ENCODE measurements at regions not wholly inside any gene's neighbourhood (a gene's known extent, or its start where the extent isn't known, plus 50 kb on each side); places are given as distances from the start of the nearest gene placed in this dataset.
"Not testable (repeated sequence)": the region's sequence is repeated elsewhere in the genome, so short reads cannot be mapped to it uniquely, and the experiment has no call there.

DNA sequence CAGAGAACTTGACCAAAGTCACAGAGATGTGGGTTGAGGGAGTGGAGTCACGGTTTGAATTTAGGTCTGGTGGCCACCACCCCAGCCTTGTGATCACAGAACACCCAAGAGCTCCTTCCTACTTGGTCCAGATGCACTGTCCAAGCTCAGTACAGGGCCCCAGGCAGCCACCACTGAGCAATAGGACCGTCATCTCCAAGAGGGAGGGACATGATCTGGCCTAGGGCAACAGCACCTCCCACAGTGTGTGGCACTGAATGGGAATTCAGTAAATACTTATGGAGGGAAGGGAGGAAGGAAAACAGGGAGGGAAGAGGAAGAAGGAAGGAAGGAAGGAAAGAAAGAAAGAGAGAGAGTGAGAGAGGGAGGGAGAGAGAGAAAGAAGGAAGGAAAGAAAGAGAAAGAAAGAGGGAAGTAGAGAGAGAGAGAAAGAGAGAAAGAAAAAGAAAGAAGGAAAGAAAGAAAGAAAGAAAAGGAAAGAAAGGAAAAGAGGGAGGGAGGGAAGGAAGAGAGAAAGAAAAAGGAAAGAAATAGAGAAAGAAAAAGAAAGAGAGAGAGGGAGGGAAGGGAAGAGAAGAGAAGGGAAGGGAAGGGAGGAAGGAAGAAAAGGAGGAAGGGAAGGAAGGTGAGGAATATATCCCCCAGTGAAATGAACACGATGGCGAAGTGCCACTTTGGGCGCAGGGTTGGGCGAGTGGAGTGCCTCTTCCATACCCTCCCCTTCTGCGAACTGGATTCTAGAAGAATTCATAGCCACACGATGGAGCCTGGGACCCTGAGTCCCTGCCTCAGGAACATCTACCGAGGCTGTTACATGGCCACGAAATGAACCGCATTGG is 243.7 kb downstream of the TFAP2C start:
- DNase-seq (ENCODE audit: low read depth): no peak

GRCh38 chr20:56873836-56874235 is 244.7 kb downstream of the TFAP2C start:
- no peak for DNase-seq (ENCODE audit: low read depth)

- DNase-seq (ENCODE audit: low read depth): no peak
Observed at GRCh38 chr20:56875052-56875659, 246.1 kb downstream of the TFAP2C start.

DNA sequence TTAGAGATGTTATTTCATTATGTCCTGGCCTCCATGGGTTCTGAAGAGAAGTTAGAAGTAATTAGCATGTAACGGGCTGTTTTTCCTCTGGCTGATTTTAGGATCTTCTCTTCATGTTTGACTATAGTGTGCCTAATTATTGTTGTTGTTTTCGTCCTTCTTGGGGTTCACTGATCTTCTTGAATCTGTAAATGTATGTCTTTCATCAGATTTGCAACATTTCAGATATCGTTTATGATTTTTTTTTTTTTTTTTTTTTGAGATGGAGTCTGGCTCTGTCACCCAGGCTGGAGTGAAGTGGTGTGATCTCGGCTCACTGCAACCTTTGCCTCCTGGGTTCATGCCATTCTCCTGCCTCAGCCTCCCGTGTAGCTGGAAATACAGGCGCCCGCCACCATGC is 246.7 kb downstream of the TFAP2C start:
- no peak for DNase-seq (ENCODE audit: low read depth)

GRCh38 chr20:56885521-56885920 is 256.4 kb downstream of the TFAP2C start:
- DNase-seq (ENCODE audit: low read depth): no peak

- no peak for DNase-seq (ENCODE audit: low read depth)
Observed at GRCh38 chr20:56890011-56890410, 260.9 kb downstream of the TFAP2C start.

- no peak for DNase-seq (ENCODE audit: low read depth)
Observed at GRCh38 chr20:56893226-56893917, 264.3 kb downstream of the TFAP2C start.

- DNase-seq (ENCODE audit: low read depth): no peak
Observed at GRCh38 chr20:56896447-56896846, 267.3 kb downstream of the TFAP2C start.

DNA sequence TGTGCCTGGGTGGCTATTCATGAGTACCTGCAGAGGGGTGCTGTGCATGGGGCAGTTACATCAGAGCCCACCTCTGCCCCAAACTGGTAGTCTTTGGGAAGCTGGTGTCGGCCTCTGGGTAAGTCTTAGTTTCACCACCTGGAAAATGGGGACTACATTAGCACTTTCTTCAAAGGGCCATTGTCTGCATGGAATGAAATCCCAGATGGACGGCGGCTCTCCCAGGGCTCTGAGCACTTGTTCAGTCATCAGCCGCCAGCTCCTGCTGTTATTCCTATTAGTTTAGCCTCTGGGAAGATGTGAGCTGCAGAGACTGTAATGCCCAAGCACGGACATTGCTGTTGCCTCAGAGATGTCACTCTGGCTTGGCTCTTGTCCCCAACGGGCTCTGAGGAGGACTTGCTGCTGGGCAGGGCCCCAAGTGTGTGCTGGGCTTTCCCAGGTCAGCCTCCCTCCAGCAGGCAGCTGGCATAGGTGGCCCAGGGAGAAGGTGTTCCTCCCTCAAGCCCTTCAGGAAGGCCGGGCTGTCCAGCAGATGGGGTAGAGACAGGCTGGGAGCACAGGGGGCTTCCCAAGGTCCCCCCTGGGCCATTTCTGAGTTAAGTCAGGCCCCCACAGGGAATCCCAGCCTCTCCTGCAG is 268.3 kb downstream of the TFAP2C start:
- DNase-seq (ENCODE audit: low read depth): no peak

GRCh38 chr20:56897958-56898349 is 268.8 kb downstream of the TFAP2C start:
- no peak for DNase-seq (ENCODE audit: low read depth)

DNA sequence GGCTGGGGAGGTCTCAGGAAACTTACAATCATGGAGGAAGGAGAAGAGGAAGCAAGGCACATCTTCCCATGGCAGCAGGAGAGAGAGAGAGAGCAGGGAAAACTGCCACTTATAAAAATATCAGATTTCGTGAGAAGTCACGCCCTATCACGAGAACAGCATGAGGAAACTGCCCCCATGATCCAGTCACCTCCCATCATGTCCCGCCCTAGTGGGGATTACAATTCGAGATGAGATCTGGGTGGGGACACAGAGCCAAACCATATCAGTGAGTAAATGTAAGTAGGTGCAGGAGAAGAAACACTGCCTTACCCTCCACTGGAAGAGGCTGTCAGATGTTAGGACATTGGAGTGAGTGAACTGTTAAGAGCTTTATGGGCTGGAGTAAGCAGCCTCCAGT is 270.4 kb downstream of the TFAP2C start:
- DNase-seq (ENCODE audit: low read depth): no peak

GRCh38 chr20:56900252-56900651 is 271.1 kb downstream of the TFAP2C start:
- no peak for DNase-seq (ENCODE audit: low read depth)

DNA sequence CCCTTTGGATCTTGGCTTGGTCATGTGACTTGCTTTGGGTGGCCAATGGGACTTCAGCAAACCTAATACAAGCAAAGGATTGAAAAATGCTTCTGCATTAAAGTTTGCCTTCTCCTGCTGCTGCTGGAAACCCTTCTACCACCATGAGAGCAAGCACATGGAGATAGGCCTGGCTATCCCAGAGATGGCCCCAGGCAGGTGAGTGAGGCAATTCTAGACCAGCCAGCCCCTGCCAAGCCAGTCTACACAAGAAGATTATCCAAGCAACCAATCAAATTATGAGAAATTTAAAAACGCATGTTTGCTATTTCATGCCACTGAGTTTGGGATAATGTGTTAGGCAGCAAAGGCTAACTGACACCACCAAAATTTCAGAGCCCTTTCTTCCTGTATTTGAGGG is 274.3 kb downstream of the TFAP2C start:
- no peak for DNase-seq (ENCODE audit: low read depth)

- no peak for DNase-seq (ENCODE audit: low read depth)
Observed at GRCh38 chr20:56903858-56904257, 274.8 kb downstream of the TFAP2C start.

- DNase-seq (ENCODE audit: low read depth): no peak
Observed at GRCh38 chr20:56909918-56910714, 281.0 kb downstream of the TFAP2C start.

- DNase-seq (ENCODE audit: low read depth): no peak
Observed at GRCh38 chr20:56911946-56912345, 282.8 kb downstream of the TFAP2C start.

DNA sequence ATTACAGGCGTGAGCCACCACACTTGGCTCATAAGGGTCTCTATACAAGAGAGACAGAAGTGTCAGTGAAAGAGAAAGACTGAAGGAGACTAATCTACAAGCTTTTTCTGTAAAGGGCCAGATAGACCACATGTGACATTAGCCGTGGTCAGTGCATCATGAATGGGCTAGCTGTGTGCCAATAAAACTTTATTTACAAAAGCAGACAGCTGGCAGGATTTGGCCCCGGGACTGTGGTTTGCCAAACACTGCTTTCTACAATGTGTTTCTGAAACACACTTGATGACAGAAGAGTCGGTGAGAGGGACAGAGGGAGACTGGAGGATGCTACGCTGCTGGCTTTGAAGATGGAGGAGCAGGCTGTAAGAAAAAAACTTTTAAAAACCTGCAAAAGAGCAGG is 285.4 kb downstream of the TFAP2C start:
- no peak for DNase-seq (ENCODE audit: low read depth)

GRCh38 chr20:56916345-56916622 is 287.2 kb downstream of the TFAP2C start:
- no peak for DNase-seq (ENCODE audit: low read depth)

DNA sequence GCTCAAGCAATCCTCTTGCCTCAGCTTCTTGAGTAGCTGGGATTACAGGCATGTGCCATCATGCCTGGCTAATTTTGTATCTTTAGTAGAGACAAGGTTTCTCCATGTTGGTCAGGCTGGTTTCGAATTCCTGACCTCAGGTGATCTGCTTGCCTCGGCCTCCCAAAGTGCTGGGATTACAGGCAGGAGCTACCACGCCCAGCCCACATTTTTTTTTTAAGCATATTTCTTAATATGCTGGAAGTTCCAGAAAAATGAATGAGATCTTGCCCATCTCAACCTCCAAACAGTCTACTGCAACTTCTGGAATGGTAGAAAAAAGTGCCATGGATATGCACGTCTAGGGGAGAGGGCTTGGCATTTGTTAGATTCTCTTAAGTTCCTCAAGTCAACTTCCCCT is 290.9 kb downstream of the TFAP2C start:
- DNase-seq (ENCODE audit: low read depth): not testable (repeated sequence)

GRCh38 chr20:56922497-56922896 is 293.4 kb downstream of the TFAP2C start:
- no peak for DNase-seq (ENCODE audit: low read depth)

DNA sequence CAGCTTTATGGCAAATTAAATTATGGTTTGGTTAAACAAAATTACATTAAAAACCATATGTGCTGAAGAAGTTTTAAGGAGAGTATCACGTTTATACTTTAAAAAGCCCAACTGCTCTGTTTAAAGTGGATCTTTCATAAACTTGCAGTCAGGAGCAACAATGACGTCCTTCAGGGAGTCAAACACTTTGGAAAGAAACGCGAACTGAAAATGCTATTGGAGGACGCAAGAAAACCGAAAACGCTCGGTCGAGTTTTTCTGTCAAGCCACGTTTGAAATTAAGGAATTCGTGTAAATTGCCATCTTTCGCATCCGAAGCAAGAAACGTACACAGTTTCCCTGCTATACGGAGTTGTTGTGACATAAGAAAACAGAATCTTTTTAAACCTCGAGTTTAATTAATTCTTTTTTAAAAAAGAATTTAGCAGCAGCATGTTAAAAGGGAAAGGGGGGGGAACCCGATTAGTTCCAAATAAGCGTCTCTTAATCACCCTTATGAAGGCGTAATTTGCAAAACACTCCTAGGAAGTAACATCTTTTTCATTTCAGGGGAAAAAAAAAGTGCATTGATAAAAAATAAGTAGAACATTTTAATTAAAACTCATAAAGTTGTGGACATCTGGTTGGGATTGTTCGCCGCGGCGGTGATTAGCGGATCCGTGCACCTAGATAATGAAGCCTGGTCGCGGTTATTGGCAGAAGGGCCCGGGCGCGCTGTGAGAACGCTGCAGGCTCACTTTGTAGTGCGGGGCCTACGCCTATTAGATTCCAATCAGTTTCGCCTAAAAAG is 295.4 kb downstream of the TFAP2C start:
- no peak for DNase-seq (ENCODE audit: low read depth)
